Fibroblast of skin of right quadriceps (primary cell): ENCODE measurements at regions not wholly inside any gene's neighbourhood (a gene's known extent, or its start where the extent isn't known, plus 50 kb on each side); places are given as distances from the start of the nearest gene placed in this dataset.
"Not testable (repeated sequence)": the region's sequence is repeated elsewhere in the genome, so short reads cannot be mapped to it uniquely, and the experiment has no call there.

Experiments
- DNase-seq: peaks from one replicate; pipeline ENCODE4 v3.0.0-alpha.2; 2013

DNA sequence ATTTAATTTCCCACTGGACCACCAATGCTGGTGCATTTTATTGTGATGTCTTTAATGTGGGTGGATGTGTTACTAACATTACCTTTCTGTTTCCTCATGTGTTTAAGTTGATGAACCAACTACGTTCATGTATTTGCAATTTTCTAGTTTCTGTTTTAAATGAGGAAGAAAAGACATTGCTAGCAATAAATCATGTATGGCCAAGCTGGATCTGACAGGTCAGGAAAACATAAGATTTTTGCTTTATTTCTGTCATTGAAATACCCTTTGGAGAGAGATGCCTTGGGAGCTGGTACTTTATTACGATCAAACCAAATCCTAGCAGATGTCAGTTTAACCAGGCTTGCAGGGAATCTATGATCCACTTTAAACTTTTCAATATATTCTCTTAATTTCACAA lies 553.2 kb downstream of the RFC3 start:
- DNase-seq, result no peak

- DNase-seq, result no peak
These were observed 553.9 kb downstream of the RFC3 start for GRCh38 chr13:34371645-34372395.

GRCh38 chr13:34372581-34372980 lies 554.6 kb downstream of the RFC3 start:
- DNase-seq, result no peak

GRCh38 chr13:34376483-34376882 lies 558.5 kb downstream of the RFC3 start:
- DNase-seq, result no peak

- DNase-seq, result no peak
These were observed 560.8 kb upstream of the NBEA start for GRCh38 chr13:34381228-34381627.

- no peak for DNase-seq
These were observed 558.3 kb upstream of the NBEA start for GRCh38 chr13:34383728-34384127.

DNA sequence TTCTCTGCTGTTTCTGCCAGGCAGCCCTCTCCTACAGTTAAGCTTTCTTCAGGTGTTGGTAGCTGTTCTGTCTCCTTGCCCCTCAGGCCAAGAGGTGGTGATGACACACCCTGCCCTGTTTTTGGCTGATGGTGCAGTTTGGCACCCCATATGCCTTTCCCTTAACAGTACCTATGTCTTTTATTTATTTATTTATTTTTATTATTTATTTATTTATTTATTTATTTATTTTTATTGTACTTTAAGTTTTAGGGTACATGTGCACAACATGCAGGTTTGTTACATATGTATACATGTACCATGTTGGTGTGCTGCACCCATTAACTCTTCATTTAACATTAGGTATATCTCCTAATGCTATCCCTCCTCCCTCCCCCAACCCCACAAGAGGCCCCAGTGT lies 555.8 kb upstream of the NBEA start:
- not testable (repeated sequence) for DNase-seq

- peak; percentile 55 for DNase-seq
These were observed 551.0 kb upstream of the NBEA start for GRCh38 chr13:34391076-34391475.

GRCh38 chr13:34401696-34402095 lies 540.4 kb upstream of the NBEA start:
- no peak for DNase-seq

DNA sequence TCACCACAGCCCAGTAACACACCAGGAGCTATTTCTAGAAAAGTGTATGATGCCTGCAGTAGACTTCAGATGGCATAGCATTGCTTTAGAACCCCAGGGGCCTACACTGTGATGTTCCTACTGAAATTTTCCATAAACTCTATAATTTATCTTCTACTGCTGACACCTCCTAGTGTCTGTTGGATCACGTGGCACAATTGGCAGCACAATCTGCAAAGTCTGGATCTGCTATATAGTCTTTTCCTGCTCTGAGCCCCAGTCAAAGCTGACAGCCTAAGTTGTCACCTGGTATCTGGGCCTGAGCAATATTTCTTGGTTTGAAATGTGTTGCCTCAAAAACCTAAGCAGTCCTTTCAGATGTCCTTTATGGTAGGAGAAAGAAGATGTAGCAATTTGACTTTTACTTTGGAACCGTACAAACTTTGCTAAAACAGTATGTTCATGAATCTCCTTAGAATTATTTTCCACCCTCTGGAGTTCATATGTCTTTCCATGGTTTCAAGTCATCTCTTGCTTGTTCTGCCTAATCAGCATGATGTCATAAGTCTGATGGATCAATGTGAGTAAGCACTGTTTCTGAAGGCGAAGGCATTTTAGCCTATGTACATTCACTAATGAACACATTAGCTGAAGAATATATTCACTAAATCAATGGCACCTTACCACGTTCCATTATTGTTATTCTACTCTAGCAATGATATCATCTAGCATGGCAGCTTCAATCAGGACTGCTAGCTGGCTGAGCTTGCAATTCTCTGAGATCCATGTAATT lies 536.5 kb upstream of the NBEA start:
- DNase-seq, result no peak

GRCh38 chr13:34408640-34409039 lies 533.4 kb upstream of the NBEA start:
- no peak for DNase-seq

- DNase-seq, result no peak
These were observed 532.4 kb upstream of the NBEA start for GRCh38 chr13:34409496-34410182.

- DNase-seq, result peak; percentile 57
These were observed 531.4 kb upstream of the NBEA start for GRCh38 chr13:34410678-34411077.

GRCh38 chr13:34411177-34411576 lies 530.9 kb upstream of the NBEA start:
- DNase-seq, result no peak

DNA sequence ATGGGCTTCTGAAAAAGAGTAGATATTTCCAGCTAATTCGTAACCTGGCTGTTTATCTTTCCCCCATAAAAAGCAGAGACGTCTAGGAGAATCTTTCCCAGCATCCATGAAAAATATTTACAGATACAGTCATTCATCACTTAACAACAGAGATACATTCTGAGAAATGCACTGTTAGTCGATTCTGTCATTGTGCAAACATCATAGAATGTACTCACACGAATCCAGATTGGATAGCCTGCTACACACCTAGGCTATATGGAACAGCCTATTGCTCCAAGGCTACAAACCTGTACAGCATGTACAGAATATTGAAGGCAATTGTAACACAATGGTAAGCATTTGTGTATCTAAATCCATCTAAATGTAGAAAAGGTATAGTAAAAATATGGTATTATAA lies 530.2 kb upstream of the NBEA start:
- no peak for DNase-seq

DNA sequence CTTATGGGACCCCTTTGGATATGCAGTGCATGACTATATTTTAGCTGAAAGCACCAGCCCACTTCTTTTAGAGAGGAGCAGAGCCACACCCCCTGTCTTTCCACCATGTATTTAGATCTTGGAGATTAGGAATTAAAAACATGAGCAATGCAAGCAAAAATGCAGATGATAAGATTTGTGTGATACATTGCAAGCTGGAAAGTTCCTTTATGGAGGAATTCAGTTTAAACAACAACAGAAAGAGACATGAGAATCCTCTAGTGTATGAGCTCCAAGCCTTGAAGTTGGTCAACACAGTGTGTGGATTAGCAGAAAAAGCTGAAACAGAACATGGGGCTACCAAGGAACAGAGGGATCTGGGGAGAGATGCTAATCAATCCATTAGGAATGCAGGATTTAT lies 529.8 kb upstream of the NBEA start:
- DNase-seq, result peak; percentile 39

DNA sequence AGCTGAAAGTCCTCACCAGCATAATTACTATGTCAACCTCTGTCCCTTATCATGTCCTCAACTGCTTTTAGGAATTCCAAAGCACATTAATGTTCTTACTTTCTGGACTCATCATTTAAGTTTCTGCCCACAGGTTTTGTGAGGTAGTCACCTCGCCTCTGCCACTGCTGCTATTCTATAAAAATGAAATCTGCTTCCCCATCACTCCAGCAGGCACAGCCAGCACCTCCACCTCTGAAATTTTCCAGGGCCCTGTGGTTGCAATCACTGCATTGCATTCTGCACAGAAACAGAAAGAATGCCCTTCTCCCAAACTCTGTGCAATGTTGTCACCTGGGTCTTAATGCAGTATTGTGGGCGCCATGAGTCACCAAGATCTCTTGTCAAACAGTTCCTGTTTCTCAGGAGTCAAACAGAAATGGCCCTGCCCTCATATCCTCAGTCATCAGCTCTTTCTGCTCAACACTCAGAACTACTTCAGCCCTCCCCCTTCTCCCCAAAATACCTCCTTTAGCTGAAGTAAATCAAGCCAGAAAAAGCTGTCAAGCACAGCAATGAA lies 529.2 kb upstream of the NBEA start:
- DNase-seq, result peak; percentile 57

- no peak for DNase-seq
These were observed 528.4 kb upstream of the NBEA start for GRCh38 chr13:34413538-34414210.

DNA sequence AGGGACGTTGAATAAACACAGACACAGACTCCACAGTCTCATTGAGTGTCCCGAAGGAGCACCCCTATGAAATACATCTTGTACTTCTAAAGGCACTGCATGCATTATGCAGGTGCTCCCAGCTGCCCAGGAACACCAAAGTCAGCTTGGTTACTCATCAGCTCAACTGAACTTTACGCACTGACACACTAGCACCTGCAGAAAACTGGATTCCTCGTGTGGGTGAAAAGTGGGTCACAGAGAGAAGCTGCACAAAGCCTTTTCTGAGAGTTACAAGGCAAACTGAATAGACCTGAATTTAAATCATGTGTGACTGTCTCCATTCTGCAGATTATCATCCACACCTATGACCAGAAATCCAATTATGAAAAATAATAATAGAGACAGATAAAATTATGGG lies 527.5 kb upstream of the NBEA start:
- DNase-seq, result no peak

GRCh38 chr13:34416971-34417380 lies 525.1 kb upstream of the NBEA start:
- DNase-seq, result peak; percentile 49

GRCh38 chr13:34417896-34418295 lies 524.2 kb upstream of the NBEA start:
- DNase-seq, result no peak

- DNase-seq, result no peak
These were observed 523.0 kb upstream of the NBEA start for GRCh38 chr13:34419025-34419424.

DNA sequence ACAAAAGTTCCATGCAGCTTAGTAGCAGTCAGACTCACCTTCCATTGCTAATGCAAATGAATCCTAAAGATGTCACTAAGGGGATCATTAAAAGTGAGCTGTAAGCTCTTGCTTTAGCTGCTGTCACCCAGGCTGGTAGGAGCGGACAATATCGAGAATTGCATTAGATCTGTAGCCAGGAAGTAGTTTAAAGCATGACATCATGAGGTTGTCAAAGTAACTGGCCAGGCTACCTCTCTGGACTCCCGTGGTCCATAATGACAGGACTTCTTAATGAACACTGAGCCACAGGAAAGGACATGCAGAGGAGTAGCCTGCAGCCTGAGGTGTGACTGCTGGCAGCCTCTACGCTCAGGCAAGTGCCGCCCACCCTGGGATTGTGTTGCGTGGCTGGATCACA lies 522.3 kb upstream of the NBEA start:
- DNase-seq, result no peak
